CD14-positive monocyte (primary cell): ENCODE measurements at regions not wholly inside any gene's neighbourhood (a gene's known extent, or its start where the extent isn't known, plus 50 kb on each side); places are given as distances from the start of the nearest gene placed in this dataset.

Experiments used
- DNase-seq, 3 donors: peaks; one replicate each; pipeline ENCODE4 v3.0.0-alpha.2; 2011 to 2022
- H2AFZ ChIP-seq: 2 replicates; pipeline ENCODE4 v1.6.0; 2012; ENCODE audit warnings: mild to moderate bottlenecking, low read depth, low read length, inconsistent platforms; ENCODE audit not compliant: insufficient read depth, poor library complexity, severe bottlenecking
- H3K27ac ChIP-seq, 2 donors: 1 replicate in 1 of 2; 2 replicates in 1 of 2; pipeline ENCODE4 v1.5.1; 2012 to 2013; ENCODE audit warnings: low read length in 2 of 2, control low read depth in 1 of 2, inconsistent platforms in 1 of 2, low read depth in 1 of 2, mild to moderate bottlenecking in 1 of 2
- H3K27me3 ChIP-seq, 2 donors: one replicate each; pipeline versions ENCODE4 v1.6.0 to v1.6.1; 2011 to 2013; ENCODE audit warnings: low read length in 2 of 2; ENCODE audit not compliant: control insufficient read depth in 2 of 2, insufficient read depth in 2 of 2
- H3K36me3 ChIP-seq, 2 donors: replicated peaks in 1 of 2; 1 replicate in 1 of 2; 2 replicates in 1 of 2; pipeline versions ENCODE4 v1.5.1 to v1.6.1; 2012 to 2013; ENCODE audit warnings: low read length in 2 of 2, control low read depth in 1 of 2, inconsistent platforms in 1 of 2, mild to moderate bottlenecking in 1 of 2; ENCODE audit not compliant: insufficient read depth in 2 of 2, control insufficient read depth in 1 of 2
- H3K4me1 ChIP-seq, 2 donors: 1 replicate in 1 of 2; 2 replicates in 1 of 2; pipeline versions ENCODE4 v1.5.1 to v1.6.1; 2012 to 2013; ENCODE audit warnings: low read length in 2 of 2, control low read depth in 1 of 2, inconsistent platforms in 1 of 2, mild to moderate bottlenecking in 1 of 2, moderate library complexity in 1 of 2; ENCODE audit not compliant: insufficient read depth in 2 of 2, control insufficient read depth in 1 of 2
- H3K4me2 ChIP-seq: replicated peaks from 2 replicates; pipeline ENCODE3; 2012; ENCODE audit warnings: low read length, moderate library complexity, mild to moderate bottlenecking; ENCODE audit not compliant: poor library complexity, severe bottlenecking; ENCODE audit errors: extremely low read depth
- H3K4me3 ChIP-seq, 3 experiments: fragments of 200-600 bp in 1 of 3; sonication (generic) in 1 of 3; replicated peaks in 1 of 3; 1 replicate in 2 of 3; 2 replicates in 1 of 3; pipeline ENCODE4 v1.5.1; 2011 to 2013; ENCODE audit warnings: low read length in 3 of 3, mild to moderate bottlenecking in 3 of 3, control low read depth in 2 of 3, low read depth in 2 of 3, inconsistent platforms in 1 of 3, moderate library complexity in 1 of 3
- H3K79me2 ChIP-seq: 2 replicates; pipeline ENCODE4 v1.6.0; 2012; ENCODE audit warnings: mild to moderate bottlenecking, control low read depth, inconsistent platforms, low read length, moderate library complexity; ENCODE audit not compliant: insufficient read depth
- H3K9ac ChIP-seq: 2 replicates; pipeline ENCODE4 v1.6.0; 2017; ENCODE audit warnings: low read length, mild to moderate bottlenecking; ENCODE audit not compliant: insufficient read depth, poor library complexity, severe bottlenecking
- H3K9me3 ChIP-seq, 2 donors: replicated peaks in 1 of 2; 1 replicate in 1 of 2; 2 replicates in 1 of 2; pipeline versions ENCODE4 v1.5.1 to v1.6.1; 2012 to 2013; ENCODE audit warnings: low read length in 2 of 2, control low read depth in 1 of 2; ENCODE audit not compliant: control insufficient read depth in 1 of 2, insufficient read depth in 1 of 2
- H4K20me1 ChIP-seq: 2 replicates; pipeline ENCODE4 v1.6.0; 2012; ENCODE audit warnings: mild to moderate bottlenecking, low read length, control low read depth, moderate library complexity; ENCODE audit not compliant: insufficient read depth
- H3K27ac Mint-ChIP-seq, 7 donors: one replicate each; pipeline ENCODE4 v1.8.0; 2020; ENCODE audit warnings: mild to moderate bottlenecking in 7 of 7, mixed read lengths in 7 of 7, moderate library complexity in 6 of 7, inconsistent platforms in 2 of 7
- H3K27me3 Mint-ChIP-seq, 3 donors: one replicate each; pipeline ENCODE4 v1.8.0; 2021 to 2022; ENCODE audit warnings: low read depth in 3 of 3, mild to moderate bottlenecking in 3 of 3, mixed read lengths in 3 of 3, moderate library complexity in 3 of 3, inconsistent platforms in 1 of 3
- H3K36me3 Mint-ChIP-seq, 2 donors: one replicate each; pipeline ENCODE4 v1.8.0; 2020; ENCODE audit warnings: mixed read lengths in 2 of 2, inconsistent platforms in 1 of 2, mild to moderate bottlenecking in 1 of 2
- H3K4me1 Mint-ChIP-seq: one replicate; pipeline ENCODE4 v1.8.0; 2020; ENCODE audit warnings: mild to moderate bottlenecking, mixed read lengths
- H3K4me3 Mint-ChIP-seq, 2 donors: one replicate each; pipeline ENCODE4 v1.8.0; 2020; ENCODE audit warnings: mild to moderate bottlenecking in 2 of 2, mixed read lengths in 2 of 2, moderate library complexity in 1 of 2
- H3K9me3 Mint-ChIP-seq, 7 donors: one replicate each; pipeline ENCODE4 v1.8.0; 2020 to 2022; ENCODE audit warnings: mixed read lengths in 7 of 7, mild to moderate bottlenecking in 6 of 7, moderate library complexity in 6 of 7, inconsistent platforms in 2 of 7
- WGBS: methylation state at CpG from one replicate; pipeline ENCODE4 v1.1.5; 2013; ENCODE audit warnings: missing lambda C conversion rate; ENCODE audit not compliant: insufficient coverage; 5-methylcytosine and 5-hydroxymethylcytosine counted together
- intact Hi-C, 2 donors: fragments of 100-400 bp; cut with micrococcal nuclease; formaldehyde crosslinking; loops; one replicate each; pipeline versions ENCODE4 v1.15.0 to v1.15.1; 2023
- TF ChIP-seq, protein P1 (sequence below): fragments of 200-600 bp; IDR thresholded peaks from one replicate; pipeline ENCODE4 v1.8.0; 2022; ENCODE audit warnings: antibody characterized with exemption, mild to moderate bottlenecking

- H3K27me3 Mint-ChIP-seq, result peaks cover 0 to 10% (median 2%) of the 10 kb centered on the region in 3 donors
- Histone ChIP-seq H2AFZ (no peak overlapping the region), H3K4me3 (no peak overlapping the region), H4K20me1 (no peaks in the 10 kb centered on the region), H3K79me2 (no peaks in the 10 kb centered on the region), H3K36me3 (no peaks in the 10 kb centered on the region), H3K27ac (no peak overlapping the region), H3K9me3 (no peaks in the 10 kb centered on the region), H3K9ac (no peak overlapping the region), H3K4me2 (no peak overlapping the region), H3K4me1 (no peaks in the 10 kb centered on the region), H3K27me3 (no peaks in the 10 kb centered on the region)
- no peaks in the 10 kb centered on the region for H3K4me1 Mint-ChIP-seq
- intact Hi-C loops, result no loop called here
- 84% methylated on average over 9 of the region's 21 CpGs for WGBS
- no peak overlapping the region for H3K27ac Mint-ChIP-seq
- TF ChIP-seq, protein P1, sequence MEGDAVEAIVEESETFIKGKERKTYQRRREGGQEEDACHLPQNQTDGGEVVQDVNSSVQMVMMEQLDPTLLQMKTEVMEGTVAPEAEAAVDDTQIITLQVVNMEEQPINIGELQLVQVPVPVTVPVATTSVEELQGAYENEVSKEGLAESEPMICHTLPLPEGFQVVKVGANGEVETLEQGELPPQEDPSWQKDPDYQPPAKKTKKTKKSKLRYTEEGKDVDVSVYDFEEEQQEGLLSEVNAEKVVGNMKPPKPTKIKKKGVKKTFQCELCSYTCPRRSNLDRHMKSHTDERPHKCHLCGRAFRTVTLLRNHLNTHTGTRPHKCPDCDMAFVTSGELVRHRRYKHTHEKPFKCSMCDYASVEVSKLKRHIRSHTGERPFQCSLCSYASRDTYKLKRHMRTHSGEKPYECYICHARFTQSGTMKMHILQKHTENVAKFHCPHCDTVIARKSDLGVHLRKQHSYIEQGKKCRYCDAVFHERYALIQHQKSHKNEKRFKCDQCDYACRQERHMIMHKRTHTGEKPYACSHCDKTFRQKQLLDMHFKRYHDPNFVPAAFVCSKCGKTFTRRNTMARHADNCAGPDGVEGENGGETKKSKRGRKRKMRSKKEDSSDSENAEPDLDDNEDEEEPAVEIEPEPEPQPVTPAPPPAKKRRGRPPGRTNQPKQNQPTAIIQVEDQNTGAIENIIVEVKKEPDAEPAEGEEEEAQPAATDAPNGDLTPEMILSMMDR, result no peak
- no peak overlapping the region for H3K4me3 Mint-ChIP-seq
- H3K36me3 Mint-ChIP-seq, result no peaks in the 10 kb centered on the region
- H3K9me3 Mint-ChIP-seq, result peaks cover 0 to 9% (median 2%) of the 10 kb centered on the region in 7 donors
- DNase-seq, result no peak
Observed at GRCh38 chr22:47423861-47424820, 661.7 kb downstream of the TBC1D22A start.

DNA sequence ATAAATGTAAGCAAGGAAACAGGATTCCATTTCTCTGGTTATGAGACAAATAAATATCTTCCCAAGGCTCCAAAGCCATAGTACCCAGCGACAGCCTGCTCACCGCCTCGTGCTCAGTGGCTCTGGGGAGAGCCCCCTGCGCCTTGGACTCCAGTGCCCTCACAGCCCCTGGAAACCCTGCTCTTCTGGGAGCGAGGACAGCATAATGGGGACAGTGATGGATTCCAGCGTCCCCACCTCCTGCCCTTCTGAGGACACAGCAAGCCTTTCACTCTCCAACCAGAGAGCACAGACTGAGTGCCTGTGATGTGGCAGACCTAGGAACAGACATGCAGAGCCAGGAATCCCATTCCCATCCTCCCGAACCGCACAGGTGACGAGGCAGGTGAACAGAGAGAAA is 660.8 kb downstream of the TBC1D22A start:
- Histone ChIP-seq H3K36me3 (no peaks in the 10 kb centered on the region), H3K27ac (no peak overlapping the region), H3K4me1 (no peaks in the 10 kb centered on the region), H3K9me3 (no peaks in the 10 kb centered on the region), H3K9ac (no peak overlapping the region), H3K27me3 (no peaks in the 10 kb centered on the region), H3K4me3 (no peak overlapping the region), H3K4me2 (no peak overlapping the region), H2AFZ (no peak overlapping the region), H3K79me2 (no peaks in the 10 kb centered on the region), H4K20me1 (no peaks in the 10 kb centered on the region)
- H3K4me3 Mint-ChIP-seq, result no peak overlapping the region
- DNase-seq, result no peak
- TF ChIP-seq, protein P1, result no peak
- H3K4me1 Mint-ChIP-seq, result no peaks in the 10 kb centered on the region
- no peaks in the 10 kb centered on the region for H3K36me3 Mint-ChIP-seq
- H3K27ac Mint-ChIP-seq, result no peak overlapping the region
- peaks cover 1 to 9% (median 2%) of the 10 kb centered on the region in 7 donors for H3K9me3 Mint-ChIP-seq
- H3K27me3 Mint-ChIP-seq, result peaks cover 0 to 10% (median 2%) of the 10 kb centered on the region in 3 donors
- intact Hi-C loops, result no loop called here
- WGBS, result 88% methylated on average over 9 of the region's 9 CpGs
